ENCODE measurements at regions not wholly inside any gene's neighbourhood (a gene's known extent, or its start where the extent isn't known, plus 50 kb on each side); places are given as distances from the start of the nearest gene placed in this dataset.
A peak's percentile ranks its signal among the peaks of the same experiment; 100 is the strongest.

- H3K27me3 ChIP-seq, result no peaks in the 10 kb centered on the region
- TF ChIP-seq POLR2A (IDR thresholded peaks at IDR 0.05), result no peak
- TF ChIP-seq, protein P1, sequence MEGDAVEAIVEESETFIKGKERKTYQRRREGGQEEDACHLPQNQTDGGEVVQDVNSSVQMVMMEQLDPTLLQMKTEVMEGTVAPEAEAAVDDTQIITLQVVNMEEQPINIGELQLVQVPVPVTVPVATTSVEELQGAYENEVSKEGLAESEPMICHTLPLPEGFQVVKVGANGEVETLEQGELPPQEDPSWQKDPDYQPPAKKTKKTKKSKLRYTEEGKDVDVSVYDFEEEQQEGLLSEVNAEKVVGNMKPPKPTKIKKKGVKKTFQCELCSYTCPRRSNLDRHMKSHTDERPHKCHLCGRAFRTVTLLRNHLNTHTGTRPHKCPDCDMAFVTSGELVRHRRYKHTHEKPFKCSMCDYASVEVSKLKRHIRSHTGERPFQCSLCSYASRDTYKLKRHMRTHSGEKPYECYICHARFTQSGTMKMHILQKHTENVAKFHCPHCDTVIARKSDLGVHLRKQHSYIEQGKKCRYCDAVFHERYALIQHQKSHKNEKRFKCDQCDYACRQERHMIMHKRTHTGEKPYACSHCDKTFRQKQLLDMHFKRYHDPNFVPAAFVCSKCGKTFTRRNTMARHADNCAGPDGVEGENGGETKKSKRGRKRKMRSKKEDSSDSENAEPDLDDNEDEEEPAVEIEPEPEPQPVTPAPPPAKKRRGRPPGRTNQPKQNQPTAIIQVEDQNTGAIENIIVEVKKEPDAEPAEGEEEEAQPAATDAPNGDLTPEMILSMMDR (IDR thresholded peaks at IDR 0.05), result peak; percentile 68 to 86 (median 84)
- 34% methylated on average over 10 of the region's 10 CpGs for WGBS (ENCODE audit: insufficient coverage, low coverage, low lambda C conversion rate, missing lambda C conversion rate)
- no peak overlapping the region for H3K4me3 ChIP-seq
- no peaks in the 10 kb centered on the region for H3K9me3 ChIP-seq
- DNase-seq (no peak), ATAC-seq (peak; percentile 77 to 82 (median 78))
- H3K36me3 ChIP-seq, result no peaks in the 10 kb centered on the region
- no peaks in the 10 kb centered on the region for H3K4me1 ChIP-seq
- no peak overlapping the region for H3K27ac ChIP-seq
- intact Hi-C loops (cut with DNase I), result no loop called here
Measured at GRCh38 chr16:73956587-73957494, 339.8 kb upstream of the PSMD7 start.

DNA sequence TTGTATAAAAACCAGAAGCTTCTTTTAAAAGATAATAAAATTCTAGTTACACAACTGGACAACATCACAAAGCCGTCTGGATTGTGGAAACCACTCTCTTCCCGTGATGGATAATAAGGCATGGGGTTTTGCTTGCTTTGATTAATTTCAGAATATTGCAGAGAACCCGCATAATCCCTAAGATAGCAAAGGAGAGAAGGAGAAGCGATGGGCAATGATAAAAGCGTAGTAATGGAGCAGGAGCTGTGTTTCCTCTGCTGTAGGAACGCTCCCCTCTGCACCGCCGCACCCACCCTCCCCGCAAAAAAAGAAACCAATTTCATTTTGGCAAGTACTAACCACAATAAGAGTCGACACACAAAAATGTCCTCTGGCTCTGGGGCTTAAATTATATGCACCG is 340.9 kb upstream of the PSMD7 start:
- DNase-seq (no peak), ATAC-seq (no peak)
- no peak for TF ChIP-seq POLR2A (IDR thresholded peaks at IDR 0.05)
- TF ChIP-seq, protein P1 (IDR thresholded peaks at IDR 0.05), result no peak
- intact Hi-C loops (cut with DNase I), result no loop called here
- H3K4me3 ChIP-seq, result no peak overlapping the region
- H3K36me3 ChIP-seq, result no peaks in the 10 kb centered on the region
- WGBS (ENCODE audit: insufficient coverage, low coverage, low lambda C conversion rate, missing lambda C conversion rate), result 55% methylated on average over 11 of the region's 11 CpGs
- H3K9me3 ChIP-seq, result no peaks in the 10 kb centered on the region
- H3K27me3 ChIP-seq, result no peaks in the 10 kb centered on the region
- H3K27ac ChIP-seq, result no peak overlapping the region
- no peaks in the 10 kb centered on the region for H3K4me1 ChIP-seq

- Histone ChIP-seq H3K9me3 (no peaks in the 10 kb centered on the region), H3K27ac (no peak overlapping the region), H3K27me3 (no peaks in the 10 kb centered on the region), H3K4me1 (no peaks in the 10 kb centered on the region), H3K4me3 (no peak overlapping the region), H3K36me3 (no peaks in the 10 kb centered on the region)
- TF ChIP-seq, protein P1 (IDR thresholded peaks at IDR 0.05), result no peak
- intact Hi-C loops (cut with DNase I), result no loop called here
- ATAC-seq, result no peak
- DNase-seq, result no peak
- 80% methylated on average over 1 of the region's 1 CpG for WGBS (ENCODE audit: insufficient coverage, low coverage, low lambda C conversion rate, missing lambda C conversion rate)
Measured at GRCh38 chr16:73955255-73955654, 341.4 kb upstream of the PSMD7 start.

DNA sequence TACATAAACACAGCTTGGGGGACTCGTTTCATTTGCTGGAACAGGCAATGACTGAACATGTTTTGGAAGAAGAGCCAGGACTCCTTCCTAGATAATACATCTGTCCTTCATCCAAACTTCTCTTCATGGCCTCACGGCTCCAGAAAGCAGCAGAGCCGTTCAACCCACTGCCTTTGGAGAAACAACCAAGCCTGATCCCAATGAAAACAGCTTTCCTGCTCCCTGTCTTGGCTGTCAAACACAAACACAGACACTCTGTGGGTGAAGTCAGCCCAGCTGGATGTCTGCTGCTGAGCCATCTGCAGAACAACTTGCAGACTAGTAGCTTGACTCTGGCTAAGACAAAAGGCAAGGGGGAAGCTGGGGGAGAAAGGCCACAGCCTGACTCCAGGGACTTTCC is 345.1 kb upstream of the PSMD7 start:
- TF ChIP-seq, protein P1 (IDR thresholded peaks at IDR 0.05), result no peak
- TF ChIP-seq POLR2A (IDR thresholded peaks at IDR 0.05), result no peak
- Histone ChIP-seq H3K36me3 (no peaks in the 10 kb centered on the region), H3K27ac (no peak overlapping the region), H3K4me3 (no peak overlapping the region), H3K27me3 (no peaks in the 10 kb centered on the region), H3K4me1 (no peaks in the 10 kb centered on the region), H3K9me3 (no peaks in the 10 kb centered on the region)
- intact Hi-C loops (cut with DNase I), result no loop called here
- WGBS (ENCODE audit: insufficient coverage, low coverage, low lambda C conversion rate, missing lambda C conversion rate), result 10% methylated on average over 2 of the region's 3 CpGs
- DNase-seq, result no peak
- ATAC-seq, result no peak

Measured in right lobe of liver (tissue), 6 donors.